ENCODE measurements at regions not wholly inside any gene's neighbourhood (a gene's known extent, or its start where the extent isn't known, plus 50 kb on each side); places are given as distances from the start of the nearest gene placed in this dataset.

- DNase-seq: no peak
Measured at GRCh38 chr1:195019385-195019784, 1588.9 kb downstream of the KCNT2 start.

GRCh38 chr1:195012995-195013394, 1595.2 kb downstream of the KCNT2 start:
- DNase-seq: no peak

GRCh38 chr1:195005338-195005737, 1602.9 kb downstream of the KCNT2 start:
- no peak for DNase-seq

DNA sequence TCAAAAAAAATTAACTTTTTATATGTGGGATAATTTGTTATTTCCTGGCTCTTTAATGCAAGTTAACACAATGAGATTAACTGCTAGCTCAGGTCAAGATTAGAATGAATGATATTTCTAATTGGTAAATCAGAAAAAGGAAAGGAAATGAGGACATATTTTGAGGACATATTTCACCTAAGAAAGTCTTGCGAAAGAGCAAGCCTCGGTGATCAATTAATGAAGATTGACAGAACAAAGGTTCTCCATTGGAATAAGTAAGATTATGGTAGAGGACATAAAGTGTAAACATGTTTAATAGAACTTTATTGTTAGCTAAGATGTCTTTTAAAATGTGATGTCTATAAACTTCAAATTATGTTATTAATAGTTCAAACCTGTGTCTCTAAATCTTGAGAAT, 1617.8 kb downstream of the KCNT2 start:
- no peak for DNase-seq

GRCh38 chr1:194975913-194976312, 1632.3 kb downstream of the KCNT2 start:
- no peak for DNase-seq

- DNase-seq: no peak
Measured at GRCh38 chr1:194968916-194969315, 1639.3 kb downstream of the KCNT2 start.

DNA sequence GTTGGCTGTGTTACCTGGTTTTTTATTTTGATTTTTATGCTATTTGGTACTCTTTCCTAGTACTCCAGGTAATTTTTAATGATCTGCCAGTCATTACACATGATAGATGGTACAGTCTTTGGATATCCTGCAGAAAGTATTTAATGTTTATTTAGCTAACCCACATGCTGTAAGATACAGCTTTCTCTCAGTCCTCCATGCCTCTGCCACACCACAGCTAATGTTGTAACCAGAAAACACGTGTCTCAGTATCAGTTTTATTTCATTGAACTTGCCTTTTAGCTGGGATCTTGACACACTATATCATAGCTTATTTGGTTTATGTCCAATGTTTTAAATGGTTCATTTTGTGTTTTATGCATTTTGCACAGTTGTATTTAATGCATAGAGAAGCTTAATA, 1648.4 kb downstream of the KCNT2 start:
- DNase-seq: no peak

GRCh38 chr1:194952171-194952570, 1656.1 kb downstream of the KCNT2 start:
- no peak for DNase-seq

GRCh38 chr1:194950584-194950983, 1657.7 kb downstream of the KCNT2 start:
- no peak for DNase-seq

DNA sequence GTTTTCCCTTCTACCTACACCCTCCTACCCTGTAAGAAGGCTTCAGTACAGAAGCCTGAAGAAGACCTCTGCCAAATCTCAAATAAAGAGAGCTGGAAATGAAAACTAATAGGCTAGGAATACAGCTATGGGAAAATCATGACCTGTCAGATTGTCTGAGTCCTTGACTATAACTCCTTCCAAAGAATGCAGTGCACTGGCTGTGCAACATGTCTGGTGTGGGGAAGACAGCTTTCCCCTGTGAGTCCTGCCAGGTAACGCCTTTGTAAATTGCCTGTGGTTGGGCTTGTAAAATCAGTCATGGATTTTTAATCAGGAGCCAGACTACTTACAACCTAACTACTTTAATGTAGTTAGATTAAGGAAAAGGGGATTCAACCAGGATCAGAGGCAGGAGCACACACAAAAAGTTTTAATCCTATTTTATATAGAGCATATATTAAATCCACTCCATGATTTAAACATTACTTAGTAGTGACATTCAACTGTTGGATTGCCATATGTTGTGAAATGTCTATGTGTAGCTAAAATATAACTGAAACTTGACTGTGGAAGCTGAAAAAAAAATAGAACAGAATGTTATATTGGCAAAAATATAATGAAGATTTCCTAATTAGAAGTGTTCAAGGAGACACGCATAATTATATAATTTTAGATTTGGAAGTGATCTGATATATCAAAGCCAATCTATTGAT, 1667.8 kb downstream of the KCNT2 start:
- DNase-seq: no peak

GRCh38 chr1:194935864-194936263, 1672.4 kb downstream of the KCNT2 start:
- DNase-seq: no peak

DNA sequence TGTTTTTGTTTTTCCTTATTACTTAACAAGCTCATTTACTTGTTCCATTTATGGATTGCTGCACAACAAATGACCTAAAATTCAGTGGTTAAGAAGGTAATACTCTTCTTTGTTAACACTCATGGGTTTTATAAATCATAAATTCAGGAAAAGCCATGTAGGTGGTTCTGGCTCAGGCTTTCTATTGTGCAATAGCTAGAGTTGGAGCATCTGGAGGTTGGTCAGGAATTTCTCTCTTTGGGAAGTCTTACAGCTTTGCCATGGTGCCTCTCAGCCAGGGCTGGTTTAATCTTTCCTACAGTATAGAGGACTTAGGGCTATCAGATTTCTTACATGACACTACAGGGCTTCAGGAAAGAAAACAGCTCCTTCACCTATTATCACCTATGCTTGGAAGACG, 1677.1 kb downstream of the KCNT2 start:
- DNase-seq: no peak

GRCh38 chr1:194930132-194930531, 1678.1 kb downstream of the KCNT2 start:
- no peak for DNase-seq

DNA sequence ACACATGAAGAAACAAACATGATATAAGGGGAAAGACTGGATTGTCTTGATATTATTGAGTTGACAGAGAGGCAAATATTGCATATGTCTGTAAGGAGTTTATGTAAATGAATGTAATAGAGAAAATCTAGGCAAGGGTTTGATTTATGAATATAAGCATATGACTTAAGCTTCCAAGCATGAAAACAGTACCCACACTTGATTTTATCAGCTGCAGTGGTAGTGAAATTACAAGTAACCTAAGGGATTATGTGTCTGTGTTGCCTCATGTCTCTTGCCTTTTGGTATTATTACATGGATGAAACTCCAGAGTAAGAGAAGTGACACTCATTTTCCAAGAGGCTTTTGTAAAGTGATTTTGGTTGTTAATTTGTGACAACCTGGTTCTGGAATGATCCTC, 1678.9 kb downstream of the KCNT2 start:
- no peak for DNase-seq

- DNase-seq: no peak
Measured at GRCh38 chr1:194919146-194919545, 1689.1 kb downstream of the KCNT2 start.

GRCh38 chr1:194917769-194918168, 1690.5 kb downstream of the KCNT2 start:
- no peak for DNase-seq

GRCh38 chr1:194908643-194909042, 1699.6 kb downstream of the KCNT2 start:
- DNase-seq: no peak

GRCh38 chr1:194903524-194903923, 1704.7 kb downstream of the KCNT2 start:
- no peak for DNase-seq

DNA sequence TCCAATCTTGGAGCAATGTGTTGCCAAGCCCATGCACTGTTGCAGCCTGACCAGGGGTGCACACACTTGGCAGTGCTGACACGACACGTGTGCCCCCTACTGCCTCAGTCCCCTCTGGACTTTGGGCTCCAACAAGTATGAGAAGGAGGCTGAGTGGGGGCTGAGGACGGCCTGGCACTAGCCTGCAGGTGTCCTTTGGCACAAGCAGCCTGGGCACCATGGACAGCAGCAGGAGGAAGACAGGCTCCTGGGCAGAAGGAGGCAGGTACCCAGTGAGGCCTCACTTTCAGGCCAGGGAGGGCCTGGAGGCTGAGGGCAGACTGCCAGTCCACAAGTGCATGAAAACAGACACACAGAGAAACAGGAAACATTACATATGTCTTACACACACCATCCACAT, 1702.9 kb upstream of the B3GALT2 start:
- no peak for DNase-seq

GRCh38 chr1:194870860-194871259, 1684.4 kb upstream of the B3GALT2 start:
- DNase-seq: no peak

DNA sequence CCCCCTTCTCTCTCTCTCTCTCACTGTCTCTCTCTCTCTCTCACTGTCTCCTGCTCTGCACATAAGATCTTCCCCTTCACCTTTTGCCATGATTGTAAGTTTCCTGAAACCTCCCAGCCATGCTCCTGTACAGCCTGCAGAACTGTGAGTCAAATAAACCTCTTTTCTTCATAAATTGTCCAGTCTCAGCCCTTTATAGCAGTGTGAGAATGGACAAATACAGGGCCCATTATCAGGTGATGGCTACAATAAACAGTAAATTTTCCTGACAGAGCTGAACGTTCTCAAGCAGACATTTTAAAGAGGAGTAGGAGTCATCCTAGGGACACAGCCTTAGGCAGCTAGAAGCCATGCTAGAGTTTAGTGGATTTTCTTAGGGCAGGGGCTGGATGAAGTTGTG, 1679.7 kb upstream of the B3GALT2 start:
- no peak for DNase-seq

DNA sequence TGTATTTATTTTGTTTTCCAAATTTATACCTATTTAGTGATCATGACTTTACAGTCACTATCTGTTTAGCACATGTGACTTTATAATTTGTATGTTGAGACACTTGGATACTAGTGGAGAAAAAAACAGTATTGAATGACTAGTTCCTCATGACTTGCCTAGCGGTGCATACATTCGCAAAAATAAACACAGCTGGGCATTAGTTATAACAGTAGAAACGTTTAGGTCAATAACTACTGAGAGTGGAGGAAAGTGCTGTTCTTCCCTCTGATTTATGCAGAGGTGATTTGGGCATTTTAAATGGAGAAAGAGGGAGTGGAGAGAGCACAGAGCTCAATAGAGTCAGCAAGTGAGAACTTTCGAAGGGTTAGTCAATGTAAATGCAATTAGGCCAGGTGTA, 1679.0 kb upstream of the B3GALT2 start:
- no peak for DNase-seq

GRCh38 chr1:194862129-194862528, 1675.7 kb upstream of the B3GALT2 start:
- no peak for DNase-seq

- DNase-seq: no peak
Measured at GRCh38 chr1:194860248-194861201, 1674.1 kb upstream of the B3GALT2 start.
